MCF 10A (cell line): ENCODE measurements at regions not wholly inside any gene's neighbourhood (a gene's known extent, or its start where the extent isn't known, plus 50 kb on each side); places are given as distances from the start of the nearest gene placed in this dataset.
A peak's percentile ranks its signal among the peaks of the same experiment; 100 is the strongest.

Experiments
- BruUV-seq: library from RNA; stranded (reverse); fragments of 400-500 nt; replicated peaks from 2 replicates; lab custom pipeline; 2021; lab: Mats Ljungman, UMichigan
- CTCF ChIA-PET: fragments of 300-600 bp; sonication (Branson Sonifier 250); formaldehyde crosslinking; extraction: SDS; loops from one replicate; lab custom pipeline; 2021; ENCODE audit warnings: antibody characterized with exemption, inconsistent platforms; lab: Yijun Ruan, JAX
- POLR2A ChIA-PET: fragments of 300-600, 350-650 bp; sonication (Branson Sonifier 250); formaldehyde crosslinking; extraction: SDS; loops from one replicate; lab custom pipeline; 2020; ENCODE audit warnings: antibody characterized with exemption, inconsistent platforms; lab: Yijun Ruan, JAX
- DNase-seq: peaks from one replicate; pipeline ENCODE4 v3.0.0-alpha.2; 2018; ENCODE audit not compliant: unreplicated experiment
- H3K27ac Mint-ChIP-seq: one replicate; pipeline ENCODE4 v1.8.0; 2022; ENCODE audit warnings: mild to moderate bottlenecking, low read depth, mixed read lengths; ENCODE audit not compliant: unreplicated experiment
- H3K27me3 Mint-ChIP-seq: one replicate; pipeline ENCODE4 v1.8.0; 2022; ENCODE audit warnings: mixed read lengths; ENCODE audit not compliant: insufficient read depth, unreplicated experiment
- H3K36me3 Mint-ChIP-seq: one replicate; pipeline ENCODE4 v1.8.0; 2022; ENCODE audit warnings: mild to moderate bottlenecking, moderate library complexity, mixed read lengths; ENCODE audit not compliant: insufficient read depth, unreplicated experiment
- H3K4me1 Mint-ChIP-seq: one replicate; pipeline ENCODE4 v1.8.0; 2022; ENCODE audit warnings: mixed read lengths; ENCODE audit not compliant: insufficient read depth, unreplicated experiment
- H3K4me3 Mint-ChIP-seq: one replicate; pipeline ENCODE4 v1.8.0; 2022; ENCODE audit warnings: mild to moderate bottlenecking, moderate library complexity, mixed read lengths; ENCODE audit not compliant: unreplicated experiment
- H3K9me3 Mint-ChIP-seq: one replicate; pipeline ENCODE4 v1.8.0; 2022; ENCODE audit warnings: mixed read lengths; ENCODE audit not compliant: unreplicated experiment
- intact Hi-C: fragments of 100-400 bp; cut with micrococcal nuclease; formaldehyde crosslinking; loops from 2 replicates; pipeline ENCODE4 v1.14.1; 2022
- TF ChIP-seq, protein P1 (sequence below): fragments of 200-600 bp; IDR thresholded peaks from one replicate; pipeline ENCODE4 v1.8.0; 2022; ENCODE audit warnings: antibody characterized with exemption, mild to moderate bottlenecking; ENCODE audit not compliant: unreplicated experiment

- intact Hi-C loops = no loop called here
- H3K4me1 Mint-ChIP-seq = peaks cover 6% of the 10 kb centered on the region
- H3K27me3 Mint-ChIP-seq = peaks cover 86% of the 10 kb centered on the region
- H3K36me3 Mint-ChIP-seq = no peaks in the 10 kb centered on the region
- ChIA-PET POLR2A (no interaction called here), CTCF (no interaction called here)
- no peaks in the 10 kb centered on the region for H3K9me3 Mint-ChIP-seq
- no peak overlapping the region for H3K4me3 Mint-ChIP-seq
- TF ChIP-seq, protein P1, sequence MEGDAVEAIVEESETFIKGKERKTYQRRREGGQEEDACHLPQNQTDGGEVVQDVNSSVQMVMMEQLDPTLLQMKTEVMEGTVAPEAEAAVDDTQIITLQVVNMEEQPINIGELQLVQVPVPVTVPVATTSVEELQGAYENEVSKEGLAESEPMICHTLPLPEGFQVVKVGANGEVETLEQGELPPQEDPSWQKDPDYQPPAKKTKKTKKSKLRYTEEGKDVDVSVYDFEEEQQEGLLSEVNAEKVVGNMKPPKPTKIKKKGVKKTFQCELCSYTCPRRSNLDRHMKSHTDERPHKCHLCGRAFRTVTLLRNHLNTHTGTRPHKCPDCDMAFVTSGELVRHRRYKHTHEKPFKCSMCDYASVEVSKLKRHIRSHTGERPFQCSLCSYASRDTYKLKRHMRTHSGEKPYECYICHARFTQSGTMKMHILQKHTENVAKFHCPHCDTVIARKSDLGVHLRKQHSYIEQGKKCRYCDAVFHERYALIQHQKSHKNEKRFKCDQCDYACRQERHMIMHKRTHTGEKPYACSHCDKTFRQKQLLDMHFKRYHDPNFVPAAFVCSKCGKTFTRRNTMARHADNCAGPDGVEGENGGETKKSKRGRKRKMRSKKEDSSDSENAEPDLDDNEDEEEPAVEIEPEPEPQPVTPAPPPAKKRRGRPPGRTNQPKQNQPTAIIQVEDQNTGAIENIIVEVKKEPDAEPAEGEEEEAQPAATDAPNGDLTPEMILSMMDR = no peak
- no peak overlapping the region for H3K27ac Mint-ChIP-seq
- no TSS peak for BruUV-seq
- DNase-seq = no peak
These were observed 125.3 kb upstream of the MAOA start for GRCh38 chrX:43530837-43531236.

DNA sequence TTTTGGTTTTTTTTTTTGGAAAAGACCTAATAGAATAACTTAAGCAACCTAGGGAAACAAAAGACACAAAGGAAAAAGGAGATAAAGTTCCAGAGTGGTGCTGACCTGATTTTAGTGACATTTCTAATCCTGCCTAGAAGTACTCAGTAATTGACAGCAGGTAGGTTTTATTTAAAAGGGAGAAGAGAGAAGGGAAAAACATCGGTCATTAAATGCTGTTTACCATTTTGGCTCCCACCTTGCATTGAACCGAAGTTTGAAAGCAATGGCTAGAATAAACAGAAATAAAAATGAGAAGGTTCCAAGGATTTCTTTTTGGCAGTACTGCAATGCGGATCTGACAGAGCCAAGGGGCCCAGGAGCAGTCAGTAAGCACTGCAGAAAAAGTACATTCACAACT is 115.8 kb upstream of the MAOA start:
- intact Hi-C loops = no loop called here
- no peak overlapping the region for H3K27ac Mint-ChIP-seq
- TF ChIP-seq, protein P1 = no peak
- H3K27me3 Mint-ChIP-seq = peaks cover 59% of the 10 kb centered on the region
- BruUV-seq = no TSS peak
- no peaks in the 10 kb centered on the region for H3K9me3 Mint-ChIP-seq
- H3K4me3 Mint-ChIP-seq = no peak overlapping the region
- no peak for DNase-seq
- peaks cover 5% of the 10 kb centered on the region for H3K4me1 Mint-ChIP-seq
- POLR2A ChIA-PET = no interaction called here
- CTCF ChIA-PET = no interaction called here
- no peaks in the 10 kb centered on the region for H3K36me3 Mint-ChIP-seq

DNA sequence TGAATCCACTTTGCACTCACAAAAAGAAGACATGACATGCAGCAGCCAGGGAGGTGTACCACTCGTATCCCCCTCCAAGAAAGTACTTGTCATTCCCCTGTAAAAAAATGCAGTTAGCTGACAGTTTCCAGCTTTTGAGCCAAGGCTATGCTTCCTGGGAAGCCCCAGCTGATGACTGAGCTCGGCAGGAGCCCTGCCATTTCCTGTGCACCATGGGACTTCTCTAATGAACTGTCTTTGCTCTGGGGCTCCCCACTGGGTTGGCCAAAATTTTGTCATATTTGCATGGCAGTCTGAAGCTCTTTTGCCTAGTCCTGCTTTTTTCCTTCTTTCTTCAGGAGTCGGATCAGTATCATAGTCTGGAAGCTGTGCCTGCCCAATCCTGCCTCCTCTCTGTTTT is 104.5 kb upstream of the MAOA start:
- POLR2A ChIA-PET = interaction anchor here (0.6 to 1.7 kb wide), 7 partner anchors 13 to 370 kb away, joined by 3 to 6 read pairs (median 3); no protein-coding TSS in a partner anchor
- Mint-ChIP-seq H3K9me3 (no peaks in the 10 kb centered on the region), H3K36me3 (no peaks in the 10 kb centered on the region), H3K27me3 (peaks cover 80% of the 10 kb centered on the region), H3K4me1 (no peaks in the 10 kb centered on the region), H3K4me3 (no peak overlapping the region), H3K27ac (no peak overlapping the region)
- no TSS peak for BruUV-seq
- no peak for DNase-seq
- intact Hi-C loops = loop anchor here (10.0 kb wide), 1 partner anchor 1997 kb away; no protein-coding TSS in a partner anchor
- TF ChIP-seq, protein P1 = no peak
- CTCF ChIA-PET = interaction anchor here (0.6 to 2.5 kb wide), 3 partner anchors 49 to 202 kb away, joined by 3 to 17 read pairs (median 4); no protein-coding TSS in a partner anchor

DNA sequence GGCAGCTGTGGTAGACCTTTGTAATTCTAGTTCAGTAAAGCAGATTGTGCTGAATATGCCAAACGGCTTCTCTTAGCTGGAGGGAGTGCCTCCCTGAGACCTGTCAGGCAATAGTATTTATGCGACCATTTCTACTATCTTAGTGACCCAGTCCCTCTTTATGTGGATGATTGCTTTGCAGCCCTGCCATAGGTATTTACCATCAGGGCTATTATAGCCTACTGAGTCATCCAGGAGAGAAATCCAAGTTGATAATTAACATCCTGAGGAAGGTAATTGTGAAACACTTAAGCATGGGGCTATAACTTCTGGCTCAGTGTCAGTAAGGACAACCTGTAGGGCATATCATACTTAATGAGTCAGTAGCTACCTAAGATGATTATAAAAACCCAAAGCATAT is 103.9 kb upstream of the MAOA start:
- H3K4me3 Mint-ChIP-seq = no peak overlapping the region
- no peaks in the 10 kb centered on the region for H3K4me1 Mint-ChIP-seq
- TF ChIP-seq, protein P1 = no peak
- ChIA-PET CTCF (interaction anchor here (0.6 to 2.5 kb wide), 2 partner anchors 190 to 203 kb away, joined by 3 to 17 read pairs; no protein-coding TSS in a partner anchor), POLR2A (interaction anchor here (0.6 to 1.7 kb wide), 10 partner anchors 13 to 1773 kb away, joined by 3 to 6 read pairs (median 3); no protein-coding TSS in a partner anchor)
- peaks cover 86% of the 10 kb centered on the region for H3K27me3 Mint-ChIP-seq
- no peak overlapping the region for H3K27ac Mint-ChIP-seq
- DNase-seq = peak; percentile 74
- no TSS peak for BruUV-seq
- H3K36me3 Mint-ChIP-seq = no peaks in the 10 kb centered on the region
- intact Hi-C loops = loop anchor here (10.0 kb wide), 1 partner anchor 1997 kb away; no protein-coding TSS in a partner anchor
- H3K9me3 Mint-ChIP-seq = no peaks in the 10 kb centered on the region
